ENCODE measurements at regions not wholly inside any gene's neighbourhood (a gene's known extent, or its start where the extent isn't known, plus 50 kb on each side); places are given as distances from the start of the nearest gene placed in this dataset.

DNA sequence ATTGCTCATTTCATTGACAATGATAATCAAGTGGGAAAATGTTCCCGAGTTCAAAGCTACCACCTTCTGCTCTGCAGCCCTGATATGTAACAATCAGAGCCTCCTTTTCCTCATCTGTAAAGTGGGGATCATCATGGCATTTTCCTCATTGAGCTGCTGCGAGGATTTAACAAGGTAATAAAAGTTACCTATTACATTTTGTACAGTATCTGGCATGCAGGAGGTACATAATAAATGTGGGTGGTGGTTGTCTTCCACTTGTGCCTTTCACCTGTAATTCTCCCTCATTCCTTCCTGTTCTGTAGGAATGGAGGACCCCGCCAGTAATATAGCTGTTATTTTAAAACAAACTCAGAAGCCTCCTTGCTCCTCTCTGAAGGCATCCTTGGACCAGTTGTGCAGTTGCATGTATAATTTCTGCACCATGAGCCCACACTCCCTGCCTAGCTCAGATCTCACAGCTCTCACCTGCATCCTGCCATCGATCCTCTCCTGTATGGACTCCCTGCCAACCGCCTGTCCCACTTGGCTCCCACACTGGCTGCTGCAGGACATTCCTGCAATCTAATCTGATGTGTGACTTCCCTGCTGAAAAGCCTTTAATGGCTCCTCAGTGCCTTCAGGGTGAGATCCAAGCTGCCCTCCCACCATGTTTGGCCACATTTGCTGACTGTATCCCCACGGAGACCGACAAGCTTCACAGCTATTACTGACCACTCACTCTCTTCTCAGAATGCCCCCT is 350.4 kb downstream of the EN1 start:
- Histone ChIP-seq H3K27me3 (peaks cover 68% of the 10 kb centered on the region), H3K9me2 (replicated peaks; ENCODE audit: insufficient read depth) (no peaks in the 10 kb centered on the region), H3K4me3 (no peak overlapping the region), H3K9me3 (ENCODE audit: low read depth) (no peaks in the 10 kb centered on the region), H3K4me1 (ENCODE audit: insufficient read depth) (no peaks in the 10 kb centered on the region), H3K36me3 (replicated peaks; ENCODE audit: insufficient read depth, low read depth) (no peaks in the 10 kb centered on the region), H3K79me2 (no peaks in the 10 kb centered on the region), H2AFZ (no peak overlapping the region), H3K27ac (no peak overlapping the region), H3K4me2 (no peak overlapping the region), H4K20me1 (ENCODE audit: insufficient read depth, poor library complexity, severe bottlenecking) (no peaks in the 10 kb centered on the region)
- no peak for DNase-seq (ENCODE audit: low spot score)
- TF ChIP-seq EZH2phosphoT487 (IDR thresholded peaks at IDR 0.05; ENCODE audit: low read depth, severe bottlenecking, unreplicated experiment), result no peak
- TF ChIP-seq, protein P1, sequence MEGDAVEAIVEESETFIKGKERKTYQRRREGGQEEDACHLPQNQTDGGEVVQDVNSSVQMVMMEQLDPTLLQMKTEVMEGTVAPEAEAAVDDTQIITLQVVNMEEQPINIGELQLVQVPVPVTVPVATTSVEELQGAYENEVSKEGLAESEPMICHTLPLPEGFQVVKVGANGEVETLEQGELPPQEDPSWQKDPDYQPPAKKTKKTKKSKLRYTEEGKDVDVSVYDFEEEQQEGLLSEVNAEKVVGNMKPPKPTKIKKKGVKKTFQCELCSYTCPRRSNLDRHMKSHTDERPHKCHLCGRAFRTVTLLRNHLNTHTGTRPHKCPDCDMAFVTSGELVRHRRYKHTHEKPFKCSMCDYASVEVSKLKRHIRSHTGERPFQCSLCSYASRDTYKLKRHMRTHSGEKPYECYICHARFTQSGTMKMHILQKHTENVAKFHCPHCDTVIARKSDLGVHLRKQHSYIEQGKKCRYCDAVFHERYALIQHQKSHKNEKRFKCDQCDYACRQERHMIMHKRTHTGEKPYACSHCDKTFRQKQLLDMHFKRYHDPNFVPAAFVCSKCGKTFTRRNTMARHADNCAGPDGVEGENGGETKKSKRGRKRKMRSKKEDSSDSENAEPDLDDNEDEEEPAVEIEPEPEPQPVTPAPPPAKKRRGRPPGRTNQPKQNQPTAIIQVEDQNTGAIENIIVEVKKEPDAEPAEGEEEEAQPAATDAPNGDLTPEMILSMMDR (IDR thresholded peaks at IDR 0.05; ENCODE audit: poor library complexity), result no peak
- no peak for TF ChIP-seq EZH2 (IDR thresholded peaks at IDR 0.05; ENCODE audit: borderline replicate concordance)
- 73% methylated on average over 7 of the region's 7 CpGs for WGBS (ENCODE audit: low lambda C conversion rate, missing lambda C conversion rate)

DNA sequence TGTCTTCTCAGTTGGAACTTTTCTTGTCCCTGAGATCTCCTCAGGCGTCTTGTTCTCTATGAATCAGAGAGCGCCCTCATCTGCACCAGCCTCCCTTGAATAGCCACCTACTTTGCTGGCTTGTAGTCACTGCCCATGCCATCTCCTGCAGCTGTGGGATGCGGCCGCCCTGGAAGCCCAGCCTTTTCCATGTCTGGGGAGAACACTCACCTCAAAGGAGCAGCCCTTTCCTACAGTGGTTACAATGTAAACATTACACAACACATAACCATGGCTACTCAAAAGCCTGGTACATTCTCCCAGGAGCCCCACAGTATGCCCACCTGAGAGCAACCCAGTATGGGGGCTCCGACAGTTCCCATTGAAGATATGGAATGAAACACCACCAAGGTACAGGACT is 351.0 kb downstream of the EN1 start:
- Histone ChIP-seq H3K4me1 (ENCODE audit: insufficient read depth) (no peaks in the 10 kb centered on the region), H3K9me3 (ENCODE audit: low read depth) (no peaks in the 10 kb centered on the region), H2AFZ (no peak overlapping the region), H3K9me2 (replicated peaks; ENCODE audit: insufficient read depth) (no peaks in the 10 kb centered on the region), H3K27ac (no peak overlapping the region), H3K4me2 (no peak overlapping the region), H4K20me1 (ENCODE audit: insufficient read depth, poor library complexity, severe bottlenecking) (no peaks in the 10 kb centered on the region), H3K36me3 (replicated peaks; ENCODE audit: insufficient read depth, low read depth) (no peaks in the 10 kb centered on the region), H3K4me3 (no peak overlapping the region), H3K27me3 (peaks cover 69% of the 10 kb centered on the region), H3K79me2 (no peaks in the 10 kb centered on the region)
- 88% methylated on average over 5 of the region's 5 CpGs for WGBS (ENCODE audit: low lambda C conversion rate, missing lambda C conversion rate)
- TF ChIP-seq, protein P1 (IDR thresholded peaks at IDR 0.05; ENCODE audit: poor library complexity), result no peak
- DNase-seq (ENCODE audit: low spot score), result no peak

DNA sequence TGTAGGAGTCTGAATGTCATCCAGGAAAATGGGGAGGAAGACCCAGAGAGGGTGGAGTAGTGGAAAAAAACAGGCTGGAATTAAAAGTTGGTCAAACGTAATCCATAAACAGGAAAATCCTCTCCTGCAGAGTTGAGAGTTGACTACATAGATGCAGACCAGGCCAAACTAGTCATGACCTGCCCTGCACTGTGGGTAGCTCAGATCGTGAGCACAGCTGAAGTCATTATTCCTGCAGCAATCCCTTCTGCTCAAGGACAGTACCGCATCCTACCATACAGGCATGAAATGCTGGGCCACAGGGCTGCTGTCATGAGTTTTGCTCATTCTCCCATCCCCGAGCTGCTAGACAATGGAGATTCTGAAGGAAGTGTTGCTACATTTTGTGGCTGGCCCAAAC is 352.2 kb downstream of the EN1 start:
- Histone ChIP-seq H3K4me1 (ENCODE audit: insufficient read depth) (no peaks in the 10 kb centered on the region), H3K79me2 (no peaks in the 10 kb centered on the region), H3K36me3 (replicated peaks; ENCODE audit: insufficient read depth, low read depth) (no peaks in the 10 kb centered on the region), H3K4me2 (no peak overlapping the region), H3K9me3 (ENCODE audit: low read depth) (no peaks in the 10 kb centered on the region), H3K4me3 (no peak overlapping the region), H2AFZ (no peak overlapping the region), H3K27me3 (peaks cover 70% of the 10 kb centered on the region), H3K27ac (no peak overlapping the region), H3K9me2 (replicated peaks; ENCODE audit: insufficient read depth) (no peaks in the 10 kb centered on the region), H4K20me1 (ENCODE audit: insufficient read depth, poor library complexity, severe bottlenecking) (no peaks in the 10 kb centered on the region)
- TF ChIP-seq, protein P1 (IDR thresholded peaks at IDR 0.05; ENCODE audit: poor library complexity), result no peak
- TF ChIP-seq EZH2 (IDR thresholded peaks at IDR 0.05; ENCODE audit: borderline replicate concordance) (no peak), EZH2phosphoT487 (IDR thresholded peaks at IDR 0.05; ENCODE audit: low read depth, severe bottlenecking, unreplicated experiment) (no peak)
- no peak for DNase-seq (ENCODE audit: low spot score)
- WGBS (ENCODE audit: low lambda C conversion rate, missing lambda C conversion rate), result 87% methylated on average over 4 of the region's 4 CpGs

Data from hepatocyte (in vitro differentiated cells).